BJ (cell line): ENCODE measurements at regions not wholly inside any gene's neighbourhood (a gene's known extent, or its start where the extent isn't known, plus 50 kb on each side); places are given as distances from the start of the nearest gene placed in this dataset.

ENCODE experiments used
- CTCF ChIA-PET: fragments of 350-600 bp; formaldehyde crosslinking; extraction: SDS; loops from one replicate; lab custom pipeline; 2021; ENCODE audit warnings: antibody characterized with exemption, inconsistent platforms; lab: Yijun Ruan, JAX
- POLR2A ChIA-PET: fragments of 300-600 bp; sonication (Branson Sonifier 250); formaldehyde crosslinking; extraction: SDS; loops from one replicate; lab custom pipeline; 2021; ENCODE audit warnings: antibody characterized with exemption; lab: Charles Lee
- DNase-seq: peaks from one replicate; pipeline ENCODE4 v3.0.0-alpha.2; 2011; ENCODE audit warnings: low read depth
- H3K27me3 ChIP-seq: 2 replicates; pipeline ENCODE4 v1.6.0; 2011; ENCODE audit warnings: low read length; ENCODE audit not compliant: control insufficient read depth, insufficient read depth
- H3K36me3 ChIP-seq: 2 replicates; pipeline ENCODE4 v1.5.1; 2011; ENCODE audit warnings: low read length; ENCODE audit not compliant: control insufficient read depth, insufficient read depth
- H3K4me3 ChIP-seq: 2 replicates; pipeline ENCODE4 v1.5.1; 2011; ENCODE audit warnings: low read depth, mild to moderate bottlenecking, control low read depth, low read length
- CTCF ChIP-seq: IDR thresholded peaks from 2 replicates; pipeline ENCODE4 v1.5.1; 2011; ENCODE audit warnings: low read depth, mild to moderate bottlenecking, control low read depth, inconsistent platforms, low read length, moderate library complexity; ENCODE audit not compliant: insufficient read depth

DNA sequence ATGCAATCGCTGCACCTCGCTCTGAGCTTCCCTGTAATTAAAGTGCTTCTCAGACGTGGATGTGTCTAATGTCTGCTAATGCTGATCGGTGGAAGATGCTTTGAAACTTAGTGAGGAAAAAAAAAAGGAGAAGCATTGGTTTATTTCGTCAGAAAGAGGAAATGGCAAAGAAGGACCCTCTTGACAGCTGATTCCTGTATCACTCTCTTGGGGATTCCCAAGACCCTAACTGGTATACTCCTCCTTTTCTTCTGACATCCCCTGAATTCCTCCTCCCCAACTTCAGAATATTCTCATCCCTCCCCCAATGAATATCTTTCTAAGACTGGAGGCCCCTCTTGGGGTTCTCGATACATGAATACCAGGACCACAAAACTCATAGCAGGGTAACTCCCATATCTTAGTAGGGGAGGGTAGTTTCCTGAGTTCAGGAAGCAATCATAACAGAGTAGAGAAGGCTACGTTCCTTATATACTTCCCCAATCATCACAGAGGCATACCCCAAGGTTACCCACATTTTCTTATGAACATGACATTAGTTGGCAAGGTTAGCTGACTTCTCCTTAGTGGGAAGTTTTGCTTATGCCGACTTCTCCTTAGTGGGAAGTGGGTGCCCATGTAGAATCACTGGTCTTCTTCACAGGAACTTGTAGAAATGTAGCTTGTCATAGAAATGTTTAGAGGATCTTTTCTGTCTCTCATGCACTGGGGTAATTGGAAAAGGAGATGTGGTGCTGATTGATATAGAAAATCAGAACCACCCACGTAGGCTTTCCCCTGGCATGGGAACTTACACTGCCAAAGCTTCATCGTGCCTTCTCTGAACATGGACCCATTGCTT, 63.8 kb upstream of the ATXN1 start:
- H3K27me3 ChIP-seq: no peaks in the 10 kb centered on the region
- no peak for DNase-seq
- no peak overlapping the region for H3K4me3 ChIP-seq
- ChIA-PET POLR2A (no interaction called here), CTCF (interaction anchor here (1.5 kb wide), 1 partner anchor 53 kb away, joined by 4 read pairs; no protein-coding TSS in a partner anchor)
- no peak for TF ChIP-seq CTCF
- H3K36me3 ChIP-seq: no peaks in the 10 kb centered on the region

GRCh38 chr6:16823718-16824352, 62.6 kb upstream of the ATXN1 start:
- ChIA-PET POLR2A (no interaction called here), CTCF (interaction anchor here (1.3 to 1.4 kb wide), 2 partner anchors 13 to 22 kb away, joined by 3 to 4 read pairs; no protein-coding TSS in a partner anchor)

DNA sequence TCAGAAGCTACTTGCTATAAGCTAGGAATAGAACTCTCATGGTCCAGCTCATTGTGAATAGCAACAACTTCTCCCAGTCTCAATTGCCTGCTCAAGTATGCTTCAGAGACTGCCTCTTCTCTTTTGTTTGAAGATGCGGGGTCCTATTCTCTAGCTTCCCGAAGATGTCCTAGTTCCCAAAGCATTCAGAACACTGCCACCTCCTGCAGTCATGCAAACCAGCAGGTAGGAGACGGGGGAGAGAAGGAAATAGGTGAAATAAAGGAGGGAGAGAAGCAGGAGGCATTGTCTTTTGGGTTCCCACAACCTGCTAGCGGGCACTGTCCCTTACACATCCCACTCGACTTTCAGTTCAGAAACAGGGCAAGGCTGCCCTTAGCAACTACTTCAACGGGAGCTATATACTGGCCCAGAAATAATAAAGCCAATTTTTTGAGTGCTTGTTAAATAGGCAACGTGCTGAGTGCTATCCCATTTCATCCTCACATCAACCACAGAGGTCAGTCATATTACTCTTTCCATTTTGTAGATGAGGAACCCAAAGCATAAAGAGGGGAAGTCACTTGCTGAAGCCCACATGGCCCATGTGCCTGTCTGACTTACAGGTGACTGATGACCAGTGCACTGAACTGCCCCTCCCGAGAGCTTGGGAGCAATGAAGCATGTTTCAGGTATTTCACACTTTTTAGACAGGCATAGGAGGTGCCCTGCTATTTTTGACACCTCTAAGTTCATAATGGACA, 61.9 kb upstream of the ATXN1 start:
- ChIA-PET CTCF (interaction anchor here (0.7 to 1.4 kb wide), 4 partner anchors 10 to 24 kb away, joined by 3 to 4 read pairs (median 4); no protein-coding TSS in a partner anchor), POLR2A (no interaction called here)
- Histone ChIP-seq H3K36me3 (no peaks in the 10 kb centered on the region), H3K4me3 (no peak overlapping the region), H3K27me3 (no peaks in the 10 kb centered on the region)
- DNase-seq: no peak
- no peak for TF ChIP-seq CTCF

More at GRCh38 chr6:16823718-16824352, 62.6 kb upstream of the ATXN1 start:
- DNase-seq: no peak
- Histone ChIP-seq H3K27me3 (no peaks in the 10 kb centered on the region), H3K4me3 (no peak overlapping the region), H3K36me3 (no peaks in the 10 kb centered on the region)
- no peak for TF ChIP-seq CTCF

GRCh38 chr6:16822529-16822928, 61.3 kb upstream of the ATXN1 start:
- POLR2A ChIA-PET: no interaction called here
- Histone ChIP-seq H3K4me3 (no peak overlapping the region), H3K36me3 (no peaks in the 10 kb centered on the region), H3K27me3 (no peaks in the 10 kb centered on the region)
- no peak for TF ChIP-seq CTCF
- DNase-seq: no peak
- CTCF ChIA-PET: interaction anchor here (0.7 to 1.3 kb wide), 4 partner anchors 10 to 80 kb away, joined by 3 to 4 read pairs (median 4); no protein-coding TSS in a partner anchor
